ENCODE measurements at regions not wholly inside any gene's neighbourhood (a gene's known extent, or its start where the extent isn't known, plus 50 kb on each side); places are given as distances from the start of the nearest gene placed in this dataset.

GRCh38 chr18:28526196-28526595 lies 349.3 kb upstream of the CDH2 start:
- ATAC-seq (no peak), DNase-seq (no peak)
- H3K9me3 ChIP-seq: no peaks in the 10 kb centered on the region
- H3K4me3 ChIP-seq: no peak overlapping the region
- no peak overlapping the region for H3K27ac ChIP-seq
- no peaks in the 10 kb centered on the region for H3K27me3 ChIP-seq
- no peaks in the 10 kb centered on the region for H3K36me3 ChIP-seq
- intact Hi-C loops (cut with DNase I): no loop called here
- WGBS (ENCODE audit: insufficient coverage, low coverage, low lambda C conversion rate, missing lambda C conversion rate): 69% methylated on average over 1 of the region's 1 CpG
- no peaks in the 10 kb centered on the region for H3K4me1 ChIP-seq
- TF ChIP-seq POLR2A (IDR thresholded peaks at IDR 0.05): no peak
- TF ChIP-seq CTCF (IDR thresholded peaks at IDR 0.05): no peak

DNA sequence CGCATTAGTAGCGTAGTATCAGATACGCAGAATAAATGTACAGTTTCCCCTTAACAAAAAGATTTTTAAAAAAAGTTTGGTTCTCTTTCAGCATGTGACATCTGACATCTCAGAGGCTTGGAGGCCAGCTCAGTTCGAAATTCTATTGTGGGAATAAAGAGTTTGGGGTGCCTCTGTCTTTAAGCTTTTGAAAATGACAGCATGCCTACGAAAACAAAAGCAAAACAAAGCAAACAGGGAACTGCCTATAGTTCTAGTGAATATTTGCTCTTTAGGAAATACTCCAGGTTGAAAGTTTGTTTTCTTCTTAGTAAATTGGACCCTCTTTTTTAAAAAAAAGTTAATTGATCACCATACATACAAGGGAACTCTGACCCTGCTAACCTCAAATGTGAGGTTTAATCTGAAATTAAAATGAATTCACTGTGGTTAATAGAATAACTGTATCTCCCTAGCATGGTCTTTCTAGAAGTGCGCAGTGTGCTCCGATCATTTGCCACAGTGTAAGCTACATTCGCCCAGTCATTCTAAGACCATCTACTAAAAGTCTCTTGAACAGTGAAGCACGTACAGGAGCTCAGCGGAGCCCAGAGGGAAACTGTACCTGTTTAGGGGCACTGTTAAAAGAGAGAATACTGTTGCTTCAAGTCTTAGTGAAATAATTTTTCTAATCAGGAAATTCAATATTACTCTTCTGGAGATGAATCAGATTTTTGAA lies 347.0 kb upstream of the CDH2 start:
- WGBS (ENCODE audit: insufficient coverage, low coverage, low lambda C conversion rate, missing lambda C conversion rate): 61% methylated on average over 10 of the region's 10 CpGs
- H3K36me3 ChIP-seq: no peaks in the 10 kb centered on the region
- no peak for TF ChIP-seq CTCF (IDR thresholded peaks at IDR 0.05)
- TF ChIP-seq POLR2A (IDR thresholded peaks at IDR 0.05): no peak

DNA sequence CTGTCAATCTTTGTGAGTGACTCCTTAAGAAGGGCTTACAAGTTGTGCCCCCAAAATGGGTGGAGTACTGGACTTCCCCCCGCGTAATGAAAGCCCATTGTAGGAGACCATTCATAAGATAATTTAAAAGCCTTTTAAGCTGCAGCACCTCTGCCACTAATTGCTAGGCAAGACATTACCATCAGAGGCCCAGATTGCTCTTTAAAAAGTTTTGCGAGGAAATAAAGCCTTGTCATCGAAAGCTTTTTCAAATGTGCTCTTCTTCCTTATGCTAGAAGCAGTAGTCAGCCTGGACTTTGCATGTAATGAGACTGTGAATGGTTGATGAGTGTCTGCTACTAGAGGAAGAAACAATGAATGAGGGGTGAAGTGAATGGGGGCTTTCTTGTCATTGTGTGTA lies 345.3 kb upstream of the CDH2 start:
- DNase-seq: no peak
- intact Hi-C loops (cut with DNase I): no loop called here
- no peaks in the 10 kb centered on the region for H3K4me1 ChIP-seq
- H3K36me3 ChIP-seq: no peaks in the 10 kb centered on the region
- ATAC-seq: no peak
- no peak overlapping the region for H3K27ac ChIP-seq
- WGBS (ENCODE audit: insufficient coverage, low coverage, low lambda C conversion rate, missing lambda C conversion rate): 45% methylated on average over 4 of the region's 4 CpGs
- H3K9me3 ChIP-seq: no peaks in the 10 kb centered on the region
- TF ChIP-seq POLR2A (IDR thresholded peaks at IDR 0.05): no peak
- no peak for TF ChIP-seq CTCF (IDR thresholded peaks at IDR 0.05)
- no peaks in the 10 kb centered on the region for H3K27me3 ChIP-seq
- H3K4me3 ChIP-seq: no peak overlapping the region

More for the DNA sequence above, 347.0 kb upstream of the CDH2 start:
- Histone ChIP-seq H3K27ac (no peak overlapping the region), H3K4me1 (no peaks in the 10 kb centered on the region), H3K9me3 (no peaks in the 10 kb centered on the region), H3K27me3 (no peaks in the 10 kb centered on the region), H3K4me3 (no peak overlapping the region)
- ATAC-seq (no peak), DNase-seq (no peak)
- intact Hi-C loops (cut with DNase I): no loop called here

DNA sequence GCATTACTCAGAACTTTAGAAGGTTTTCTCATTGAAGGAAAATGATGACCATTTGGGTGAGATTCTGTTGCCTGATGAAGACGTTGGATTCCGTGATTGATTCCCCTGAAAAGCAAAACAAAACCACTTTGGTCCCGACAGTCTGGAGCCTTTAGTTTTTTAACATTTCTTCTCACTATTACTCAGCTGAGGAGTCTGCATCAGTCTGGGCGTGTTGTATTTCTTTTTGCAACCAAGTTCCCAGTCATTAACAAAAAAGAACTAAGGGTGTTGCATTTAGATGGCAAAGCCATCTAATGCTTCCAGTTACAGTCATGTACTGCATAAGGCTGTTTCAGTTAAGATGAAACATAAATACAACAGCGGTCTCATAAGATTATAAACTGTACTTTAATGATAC lies 343.1 kb upstream of the CDH2 start:
- no peak overlapping the region for H3K27ac ChIP-seq
- no peaks in the 10 kb centered on the region for H3K36me3 ChIP-seq
- TF ChIP-seq CTCF (IDR thresholded peaks at IDR 0.05) (no peak), POLR2A (IDR thresholded peaks at IDR 0.05) (no peak)
- H3K9me3 ChIP-seq: no peaks in the 10 kb centered on the region
- H3K27me3 ChIP-seq: no peaks in the 10 kb centered on the region
- intact Hi-C loops (cut with DNase I): no loop called here
- 56% methylated on average over 5 of the region's 5 CpGs for WGBS (ENCODE audit: insufficient coverage, low coverage, low lambda C conversion rate, missing lambda C conversion rate)
- H3K4me3 ChIP-seq: no peak overlapping the region
- ATAC-seq (no peak), DNase-seq (no peak)
- H3K4me1 ChIP-seq: no peaks in the 10 kb centered on the region
